ENCODE measurements at regions not wholly inside any gene's neighbourhood (a gene's known extent, or its start where the extent isn't known, plus 50 kb on each side); places are given as distances from the start of the nearest gene placed in this dataset.

DNA sequence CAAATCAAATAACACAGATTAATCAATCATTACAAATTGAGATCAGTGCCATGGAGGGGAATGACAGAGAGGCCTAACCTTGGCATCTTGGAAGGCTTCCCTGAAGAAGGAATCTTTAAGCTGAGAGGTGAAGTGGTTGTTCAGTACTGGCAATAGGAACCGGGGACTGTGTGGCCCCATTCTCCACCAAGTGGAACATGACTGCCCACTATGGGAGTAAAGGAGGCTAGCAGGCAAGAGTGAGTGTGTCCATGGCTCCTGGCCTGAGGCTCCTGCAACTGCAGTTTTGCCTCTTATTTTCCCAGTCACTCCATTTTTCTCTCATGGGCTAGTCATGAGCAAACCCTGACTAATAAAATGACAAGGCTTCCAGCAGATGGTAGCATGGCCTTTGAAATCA lies 112.2 kb upstream of the GJB5 start:
- no peak overlapping the region for H3K27ac ChIP-seq
- no peak overlapping the region for H3K4me3 ChIP-seq
- TF ChIP-seq, protein P1, sequence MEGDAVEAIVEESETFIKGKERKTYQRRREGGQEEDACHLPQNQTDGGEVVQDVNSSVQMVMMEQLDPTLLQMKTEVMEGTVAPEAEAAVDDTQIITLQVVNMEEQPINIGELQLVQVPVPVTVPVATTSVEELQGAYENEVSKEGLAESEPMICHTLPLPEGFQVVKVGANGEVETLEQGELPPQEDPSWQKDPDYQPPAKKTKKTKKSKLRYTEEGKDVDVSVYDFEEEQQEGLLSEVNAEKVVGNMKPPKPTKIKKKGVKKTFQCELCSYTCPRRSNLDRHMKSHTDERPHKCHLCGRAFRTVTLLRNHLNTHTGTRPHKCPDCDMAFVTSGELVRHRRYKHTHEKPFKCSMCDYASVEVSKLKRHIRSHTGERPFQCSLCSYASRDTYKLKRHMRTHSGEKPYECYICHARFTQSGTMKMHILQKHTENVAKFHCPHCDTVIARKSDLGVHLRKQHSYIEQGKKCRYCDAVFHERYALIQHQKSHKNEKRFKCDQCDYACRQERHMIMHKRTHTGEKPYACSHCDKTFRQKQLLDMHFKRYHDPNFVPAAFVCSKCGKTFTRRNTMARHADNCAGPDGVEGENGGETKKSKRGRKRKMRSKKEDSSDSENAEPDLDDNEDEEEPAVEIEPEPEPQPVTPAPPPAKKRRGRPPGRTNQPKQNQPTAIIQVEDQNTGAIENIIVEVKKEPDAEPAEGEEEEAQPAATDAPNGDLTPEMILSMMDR (IDR thresholded peaks at IDR 0.05; ENCODE audit: low read depth, low read length) = no peak
- H3K36me3 ChIP-seq = no peaks in the 10 kb centered on the region
- no peaks in the 10 kb centered on the region for H3K4me1 ChIP-seq (ENCODE audit: low read depth)
- H3K9me3 ChIP-seq (ENCODE audit: low read depth) = no peaks in the 10 kb centered on the region
- peaks cover 20% of the 10 kb centered on the region for H3K27me3 ChIP-seq
- no peak for DNase-seq (ENCODE audit: low read depth in 1 of 2, low spot score in 1 of 2)

DNA sequence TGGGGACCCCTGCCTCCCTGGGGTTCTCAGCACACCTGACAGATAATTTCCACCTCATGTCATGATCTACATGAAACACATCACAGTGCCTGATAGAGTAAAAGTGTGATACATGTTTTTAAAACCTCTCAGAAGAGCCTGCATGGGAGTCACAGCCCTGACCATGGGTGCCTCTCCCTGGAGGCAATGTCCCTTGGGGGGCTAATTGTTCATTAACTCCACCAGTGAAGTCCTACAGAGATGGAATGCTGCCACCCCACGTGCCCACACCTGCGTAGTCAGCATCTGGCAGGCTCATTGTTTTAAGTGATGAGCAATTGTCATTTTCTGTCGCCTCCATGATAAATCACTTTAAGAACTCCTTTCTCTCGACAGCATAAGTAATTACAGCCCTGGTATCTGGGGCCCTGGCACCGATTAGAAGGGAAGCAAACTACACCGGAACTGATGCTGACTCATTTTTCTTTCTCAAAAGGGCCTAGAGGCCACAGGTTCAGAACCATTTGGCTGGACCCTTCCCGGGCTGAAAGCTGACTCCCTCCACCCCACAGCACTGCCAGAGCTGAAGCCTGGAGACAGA lies 109.6 kb upstream of the GJB5 start:
- Histone ChIP-seq H3K4me3 (no peak overlapping the region), H3K9me3 (ENCODE audit: low read depth) (no peaks in the 10 kb centered on the region), H3K27ac (no peak overlapping the region), H3K36me3 (no peaks in the 10 kb centered on the region), H3K4me1 (ENCODE audit: low read depth) (no peaks in the 10 kb centered on the region), H3K27me3 (peaks cover 29% of the 10 kb centered on the region)
- no peak for DNase-seq (ENCODE audit: low read depth in 1 of 2, low spot score in 1 of 2)
- TF ChIP-seq, protein P1 (IDR thresholded peaks at IDR 0.05; ENCODE audit: low read depth, low read length) = no peak

DNA sequence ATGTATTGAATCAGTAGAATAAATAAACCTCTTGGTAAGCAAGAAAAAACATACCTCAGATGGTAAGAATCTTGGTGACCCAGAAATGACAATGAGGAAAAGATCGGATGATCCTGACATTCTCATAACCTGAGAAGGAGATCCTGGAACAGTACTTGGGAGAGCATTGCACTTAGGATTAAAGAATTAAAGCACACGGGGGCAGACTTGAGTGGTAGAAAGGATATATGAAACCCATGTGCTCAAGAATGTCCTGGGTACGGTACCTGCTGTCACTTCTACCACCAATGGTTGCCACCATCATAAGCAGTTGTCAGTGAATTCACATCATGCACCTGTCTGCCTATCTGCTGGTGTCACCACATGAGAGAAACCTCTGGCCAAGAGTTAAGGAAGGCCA lies 108.9 kb upstream of the GJB5 start:
- H3K4me1 ChIP-seq (ENCODE audit: low read depth) = no peaks in the 10 kb centered on the region
- H3K27me3 ChIP-seq = peaks cover 29% of the 10 kb centered on the region
- no peaks in the 10 kb centered on the region for H3K36me3 ChIP-seq
- no peaks in the 10 kb centered on the region for H3K9me3 ChIP-seq (ENCODE audit: low read depth)
- no peak overlapping the region for H3K27ac ChIP-seq
- DNase-seq (ENCODE audit: low read depth in 1 of 2, low spot score in 1 of 2) = no peak
- TF ChIP-seq, protein P1 (IDR thresholded peaks at IDR 0.05; ENCODE audit: low read depth, low read length) = no peak
- no peak overlapping the region for H3K4me3 ChIP-seq

DNA sequence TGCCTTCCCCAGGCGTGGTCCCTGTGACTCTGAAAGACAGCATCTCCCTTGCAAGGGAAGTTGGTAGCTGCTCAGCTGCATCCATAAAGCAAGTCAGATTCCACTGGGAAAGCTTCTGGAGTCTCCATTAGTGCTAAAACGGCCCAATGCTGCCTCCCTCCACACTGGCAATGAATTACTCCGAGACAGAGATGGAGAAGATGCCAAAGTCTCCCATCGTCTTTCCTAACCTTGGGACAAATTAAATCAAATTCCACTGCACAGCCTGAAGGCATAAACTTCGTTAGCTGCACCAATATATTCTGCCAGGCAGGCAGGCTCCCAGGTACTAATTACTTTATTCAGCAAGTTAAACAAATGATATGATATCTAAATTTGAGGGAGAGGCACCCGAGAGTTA lies 106.3 kb upstream of the GJB5 start:
- TF ChIP-seq, protein P1 (IDR thresholded peaks at IDR 0.05; ENCODE audit: low read depth, low read length) = no peak
- no peak overlapping the region for H3K4me3 ChIP-seq
- no peak overlapping the region for H3K27ac ChIP-seq
- no peaks in the 10 kb centered on the region for H3K36me3 ChIP-seq
- H3K4me1 ChIP-seq (ENCODE audit: low read depth) = no peaks in the 10 kb centered on the region
- peaks cover 32% of the 10 kb centered on the region for H3K27me3 ChIP-seq
- H3K9me3 ChIP-seq (ENCODE audit: low read depth) = no peaks in the 10 kb centered on the region
- DNase-seq (ENCODE audit: low read depth in 1 of 2, low spot score in 1 of 2) = no peak

DNA sequence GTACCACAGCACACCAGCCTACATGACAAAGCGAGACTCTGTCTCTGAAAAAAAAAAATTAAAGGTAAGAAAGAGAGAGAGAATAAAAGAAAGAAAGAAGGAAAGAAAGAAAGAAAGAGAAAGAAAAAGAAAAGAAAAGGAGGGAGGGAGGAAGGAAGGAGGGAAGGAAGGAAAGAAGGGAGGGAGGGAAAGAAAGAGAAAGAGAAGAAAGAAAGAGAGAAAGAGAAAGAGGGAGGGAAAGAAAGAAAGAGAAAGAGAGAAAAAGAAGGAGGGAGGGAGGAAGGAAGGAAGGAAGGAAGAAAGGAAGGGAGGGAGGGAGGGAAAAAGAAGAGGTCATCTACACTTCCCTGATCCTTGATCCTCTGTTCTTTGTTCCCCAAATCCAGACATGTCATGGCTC lies 104.8 kb upstream of the GJB5 start:
- TF ChIP-seq, protein P1 (IDR thresholded peaks at IDR 0.05; ENCODE audit: low read depth, low read length) = no peak
- Histone ChIP-seq H3K4me3 (no peak overlapping the region), H3K27me3 (peaks cover 34% of the 10 kb centered on the region), H3K27ac (no peak overlapping the region), H3K9me3 (ENCODE audit: low read depth) (no peaks in the 10 kb centered on the region), H3K4me1 (ENCODE audit: low read depth) (no peaks in the 10 kb centered on the region), H3K36me3 (no peaks in the 10 kb centered on the region)
- no peak for DNase-seq (ENCODE audit: low read depth in 1 of 2, low spot score in 1 of 2)

DNA sequence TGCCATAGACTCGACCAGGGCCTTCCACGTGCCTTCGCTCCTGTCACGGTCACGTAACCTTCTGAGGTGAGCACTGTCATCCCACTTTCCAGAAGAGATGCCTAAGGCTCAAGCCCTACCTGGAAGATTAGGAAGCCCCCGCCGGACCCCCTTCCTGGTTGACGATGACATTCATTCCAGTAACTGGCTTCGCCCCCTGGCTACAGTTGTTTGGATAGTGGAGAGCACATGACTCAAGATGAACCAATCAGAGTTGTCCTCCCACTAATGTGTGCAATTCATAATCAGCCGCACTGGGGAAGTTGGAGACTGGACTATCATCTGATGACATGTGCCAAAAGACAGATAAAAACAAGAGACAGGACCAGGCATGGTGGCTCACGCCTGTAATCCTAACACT lies 104.0 kb upstream of the GJB5 start:
- Histone ChIP-seq H3K36me3 (no peaks in the 10 kb centered on the region), H3K9me3 (ENCODE audit: low read depth) (no peaks in the 10 kb centered on the region), H3K27ac (no peak overlapping the region), H3K4me3 (no peak overlapping the region), H3K4me1 (ENCODE audit: low read depth) (no peaks in the 10 kb centered on the region), H3K27me3 (peaks cover 29% of the 10 kb centered on the region)
- DNase-seq (ENCODE audit: low read depth in 1 of 2, low spot score in 1 of 2) = no peak
- TF ChIP-seq, protein P1 (IDR thresholded peaks at IDR 0.05; ENCODE audit: low read depth, low read length) = no peak
